WTC11 (cell line): ENCODE measurements at regions not wholly inside any gene's neighbourhood (a gene's known extent, or its start where the extent isn't known, plus 50 kb on each side); places are given as distances from the start of the nearest gene placed in this dataset.

Experiments
- ATAC-seq: fragments of 200-7000 bp; cut with Tn5 transposase; 2 replicates; pipeline ENCODE4 v1.10.0; 2021; ENCODE audit warnings: mild to moderate bottlenecking, moderate library complexity
- CTCF ChIA-PET: fragments of 300-600 bp; sonication (Branson Sonifier 250); formaldehyde crosslinking; loops from one replicate; lab custom pipeline; 2021; ENCODE audit warnings: antibody characterized with exemption; lab: Charles Lee
- POLR2A ChIA-PET: fragments of 350-600 bp; sonication (Branson Sonifier 250); formaldehyde crosslinking; loops from one replicate; lab custom pipeline; 2021; ENCODE audit warnings: antibody characterized with exemption; lab: Charles Lee
- DNase-seq: peaks from one replicate; pipeline ENCODE4 v3.0.0; 2021; ENCODE audit warnings: low spot score
- H3K27ac Mint-ChIP-seq: 2 replicates; pipeline ENCODE4 v1.8.0; 2021; ENCODE audit warnings: mixed read lengths
- H3K27me3 Mint-ChIP-seq: 2 replicates; pipeline ENCODE4 v1.8.0; 2021; ENCODE audit warnings: low read depth, mild to moderate bottlenecking, moderate library complexity, mixed read lengths
- H3K36me3 Mint-ChIP-seq: 2 replicates; pipeline ENCODE4 v1.8.0; 2021; ENCODE audit warnings: mixed read lengths
- H3K4me1 Mint-ChIP-seq: 2 replicates; pipeline ENCODE4 v1.8.0; 2022; ENCODE audit warnings: mixed read lengths
- H3K4me3 Mint-ChIP-seq: 2 replicates; pipeline ENCODE4 v1.8.0; 2021; ENCODE audit warnings: mild to moderate bottlenecking, moderate library complexity, mixed read lengths
- H3K9me3 Mint-ChIP-seq: 2 replicates; pipeline ENCODE4 v1.8.0; 2021; ENCODE audit warnings: mixed read lengths
- ETV6 ChIP-seq: sonication (generic); formaldehyde crosslinking; IDR thresholded peaks from 2 replicates; pipeline ENCODE4 v1.8.1; 2022; ENCODE audit warnings: mild to moderate bottlenecking, missing genetic modification reagents
- JAZF1 ChIP-seq: fragments of 250-450 bp; sonication (Bioruptor Pico); IDR thresholded peaks from 2 replicates; pipeline ENCODE4 v1.9.0; 2021; ENCODE audit warnings: moderate library complexity, mild to moderate bottlenecking, inconsistent platforms
- KAT7 ChIP-seq: sonication (generic); formaldehyde crosslinking; IDR thresholded peaks from 2 replicates; pipeline ENCODE4 v1.8.1; 2023; ENCODE audit warnings: missing genetic modification reagents, mild to moderate bottlenecking, borderline replicate concordance
- NR2C2 ChIP-seq: sonication (generic); formaldehyde crosslinking; IDR thresholded peaks from 2 replicates; pipeline ENCODE4 v1.8.0; 2022; ENCODE audit warnings: mild to moderate bottlenecking, missing genetic modification reagents
- OVOL2 ChIP-seq: fragments of 250-450 bp; sonication (Bioruptor Pico); IDR thresholded peaks from 2 replicates; pipeline ENCODE4 v1.9.0; 2021; ENCODE audit warnings: mild to moderate bottlenecking, borderline replicate concordance
- TP53 ChIP-seq: sonication (generic); formaldehyde crosslinking; IDR thresholded peaks from 2 replicates; pipeline ENCODE4 v1.8.1; 2023; ENCODE audit warnings: mild to moderate bottlenecking, missing genetic modification reagents
- ZNF138 ChIP-seq: sonication (generic); formaldehyde crosslinking; conservative IDR thresholded peaks from 2 replicates; pipeline ENCODE4 v1.8.1; 2022; ENCODE audit warnings: mild to moderate bottlenecking, moderate library complexity, missing genetic modification reagents
- ZNF416 ChIP-seq: fragments of 250-450 bp; sonication (Bioruptor Pico); IDR thresholded peaks from 2 replicates; pipeline ENCODE4 v1.9.0; 2021; ENCODE audit warnings: mild to moderate bottlenecking, inconsistent platforms
- TF ChIP-seq, protein P1 (sequence below): sonication (generic); formaldehyde crosslinking; IDR thresholded peaks from 2 replicates; pipeline ENCODE4 v1.8.0; 2023; ENCODE audit warnings: missing genetic modification reagents
- TF ChIP-seq, protein P2 (sequence below): sonication (generic); formaldehyde crosslinking; IDR thresholded peaks from 2 replicates; pipeline ENCODE4 v1.8.1; 2022; ENCODE audit warnings: missing genetic modification reagents, borderline replicate concordance
- TF ChIP-seq, protein P3 (sequence below): fragments of 250-450 bp; sonication (Bioruptor Pico); IDR thresholded peaks from 2 replicates; pipeline ENCODE4 v1.9.0; 2021; ENCODE audit warnings: mild to moderate bottlenecking, borderline replicate concordance
- TF ChIP-seq, protein P4 (sequence below): sonication (generic); formaldehyde crosslinking; IDR thresholded peaks from 2 replicates; pipeline ENCODE4 v1.8.1; 2023; ENCODE audit warnings: mild to moderate bottlenecking, missing genetic modification reagents, borderline replicate concordance
- TF ChIP-seq, protein P5 (sequence below): sonication (generic); formaldehyde crosslinking; IDR thresholded peaks from 2 replicates; pipeline ENCODE4 v1.8.1; 2022; ENCODE audit warnings: low read depth, mild to moderate bottlenecking, moderate library complexity, missing genetic modification reagents, borderline replicate concordance
- TF ChIP-seq, protein P6 (sequence below): fragments of 250-450 bp; sonication (Bioruptor Pico); IDR thresholded peaks from 2 replicates; pipeline ENCODE4 v2.1.2; 2022; ENCODE audit warnings: mild to moderate bottlenecking, moderate library complexity
- TF ChIP-seq, protein P7 (sequence below): sonication (generic); formaldehyde crosslinking; IDR thresholded peaks from 2 replicates; pipeline ENCODE4 v1.8.1; 2023; ENCODE audit warnings: mild to moderate bottlenecking, missing genetic modification reagents, moderate library complexity

DNA sequence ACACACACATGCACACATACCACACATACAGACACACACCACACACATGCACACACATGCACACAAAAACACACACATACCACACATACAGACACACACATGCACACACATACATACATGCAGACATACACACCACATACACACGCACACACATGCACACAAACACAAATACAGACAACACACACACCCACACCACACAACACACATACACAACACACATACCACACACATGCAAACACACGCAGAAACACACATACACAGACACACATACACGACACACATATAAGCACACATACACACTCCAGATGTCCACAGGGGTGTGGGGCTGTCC, 60.1 kb upstream of the PPP2R2D start (continued):
- TF ChIP-seq, protein P1, sequence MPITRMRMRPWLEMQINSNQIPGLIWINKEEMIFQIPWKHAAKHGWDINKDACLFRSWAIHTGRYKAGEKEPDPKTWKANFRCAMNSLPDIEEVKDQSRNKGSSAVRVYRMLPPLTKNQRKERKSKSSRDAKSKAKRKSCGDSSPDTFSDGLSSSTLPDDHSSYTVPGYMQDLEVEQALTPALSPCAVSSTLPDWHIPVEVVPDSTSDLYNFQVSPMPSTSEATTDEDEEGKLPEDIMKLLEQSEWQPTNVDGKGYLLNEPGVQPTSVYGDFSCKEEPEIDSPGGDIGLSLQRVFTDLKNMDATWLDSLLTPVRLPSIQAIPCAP = no peak
- TF ChIP-seq, protein P2, sequence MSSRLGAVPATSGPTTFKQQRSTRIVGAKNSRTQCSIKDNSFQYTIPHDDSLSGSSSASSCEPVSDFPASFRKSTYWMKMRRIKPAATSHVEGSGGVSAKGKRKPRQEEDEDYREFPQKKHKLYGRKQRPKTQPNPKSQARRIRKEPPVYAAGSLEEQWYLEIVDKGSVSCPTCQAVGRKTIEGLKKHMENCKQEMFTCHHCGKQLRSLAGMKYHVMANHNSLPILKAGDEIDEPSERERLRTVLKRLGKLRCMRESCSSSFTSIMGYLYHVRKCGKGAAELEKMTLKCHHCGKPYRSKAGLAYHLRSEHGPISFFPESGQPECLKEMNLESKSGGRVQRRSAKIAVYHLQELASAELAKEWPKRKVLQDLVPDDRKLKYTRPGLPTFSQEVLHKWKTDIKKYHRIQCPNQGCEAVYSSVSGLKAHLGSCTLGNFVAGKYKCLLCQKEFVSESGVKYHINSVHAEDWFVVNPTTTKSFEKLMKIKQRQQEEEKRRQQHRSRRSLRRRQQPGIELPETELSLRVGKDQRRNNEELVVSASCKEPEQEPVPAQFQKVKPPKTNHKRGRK (CRISPR knock-in tag) = no peak
- TF ChIP-seq, protein P3, sequence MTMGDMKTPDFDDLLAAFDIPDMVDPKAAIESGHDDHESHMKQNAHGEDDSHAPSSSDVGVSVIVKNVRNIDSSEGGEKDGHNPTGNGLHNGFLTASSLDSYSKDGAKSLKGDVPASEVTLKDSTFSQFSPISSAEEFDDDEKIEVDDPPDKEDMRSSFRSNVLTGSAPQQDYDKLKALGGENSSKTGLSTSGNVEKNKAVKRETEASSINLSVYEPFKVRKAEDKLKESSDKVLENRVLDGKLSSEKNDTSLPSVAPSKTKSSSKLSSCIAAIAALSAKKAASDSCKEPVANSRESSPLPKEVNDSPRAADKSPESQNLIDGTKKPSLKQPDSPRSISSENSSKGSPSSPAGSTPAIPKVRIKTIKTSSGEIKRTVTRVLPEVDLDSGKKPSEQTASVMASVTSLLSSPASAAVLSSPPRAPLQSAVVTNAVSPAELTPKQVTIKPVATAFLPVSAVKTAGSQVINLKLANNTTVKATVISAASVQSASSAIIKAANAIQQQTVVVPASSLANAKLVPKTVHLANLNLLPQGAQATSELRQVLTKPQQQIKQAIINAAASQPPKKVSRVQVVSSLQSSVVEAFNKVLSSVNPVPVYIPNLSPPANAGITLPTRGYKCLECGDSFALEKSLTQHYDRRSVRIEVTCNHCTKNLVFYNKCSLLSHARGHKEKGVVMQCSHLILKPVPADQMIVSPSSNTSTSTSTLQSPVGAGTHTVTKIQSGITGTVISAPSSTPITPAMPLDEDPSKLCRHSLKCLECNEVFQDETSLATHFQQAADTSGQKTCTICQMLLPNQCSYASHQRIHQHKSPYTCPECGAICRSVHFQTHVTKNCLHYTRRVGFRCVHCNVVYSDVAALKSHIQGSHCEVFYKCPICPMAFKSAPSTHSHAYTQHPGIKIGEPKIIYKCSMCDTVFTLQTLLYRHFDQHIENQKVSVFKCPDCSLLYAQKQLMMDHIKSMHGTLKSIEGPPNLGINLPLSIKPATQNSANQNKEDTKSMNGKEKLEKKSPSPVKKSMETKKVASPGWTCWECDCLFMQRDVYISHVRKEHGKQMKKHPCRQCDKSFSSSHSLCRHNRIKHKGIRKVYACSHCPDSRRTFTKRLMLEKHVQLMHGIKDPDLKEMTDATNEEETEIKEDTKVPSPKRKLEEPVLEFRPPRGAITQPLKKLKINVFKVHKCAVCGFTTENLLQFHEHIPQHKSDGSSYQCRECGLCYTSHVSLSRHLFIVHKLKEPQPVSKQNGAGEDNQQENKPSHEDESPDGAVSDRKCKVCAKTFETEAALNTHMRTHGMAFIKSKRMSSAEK (CRISPR knock-in tag) = no peak

DNA sequence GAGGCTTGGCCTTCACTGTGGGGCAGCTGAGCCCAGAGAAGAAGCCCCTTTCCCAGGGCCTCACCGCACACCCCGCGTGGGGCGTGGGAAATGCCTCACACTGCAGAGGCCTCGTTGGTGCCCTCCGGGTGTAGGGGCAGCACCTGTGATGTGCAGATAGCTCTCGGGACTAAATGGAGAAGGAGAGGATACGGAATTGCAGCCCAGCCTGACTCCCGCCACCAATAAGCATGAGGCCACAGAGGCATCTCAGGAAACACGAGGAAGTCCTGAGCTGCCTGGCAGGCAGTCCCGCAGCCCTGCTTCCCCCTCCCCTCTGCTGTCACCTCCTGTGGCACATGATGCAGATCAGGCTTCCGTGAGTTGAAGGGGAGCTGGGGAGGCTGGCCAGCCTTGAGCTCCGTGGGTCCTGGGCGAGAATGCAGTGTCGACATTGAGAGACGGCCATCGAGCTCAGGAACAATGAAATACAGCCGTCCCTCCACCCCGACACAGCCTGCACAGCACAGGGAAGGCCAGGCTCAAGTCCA, 59.6 kb upstream of the PPP2R2D start:
- Mint-ChIP-seq H3K27me3 (no peaks in the 10 kb centered on the region), H3K27ac (no peak overlapping the region), H3K9me3 (peaks cover 16% of the 10 kb centered on the region), H3K36me3 (peaks cover 8% of the 10 kb centered on the region; the same call in 1 of the 2 replicates), H3K4me1 (peaks cover 4% of the 10 kb centered on the region), H3K4me3 (no peak overlapping the region)
- ChIA-PET POLR2A (interaction anchor here (0.6 kb wide), 1 partner anchor 25 kb away, joined by 3 read pairs; no protein-coding TSS in a partner anchor), CTCF (interaction anchor here (0.6 to 1.6 kb wide), 8 partner anchors 9 to 138 kb away, joined by 3 to 8 read pairs (median 4); no protein-coding TSS in a partner anchor)
- DNase-seq = peak; percentile 11
- TF ChIP-seq ZNF416 (CRISPR knock-in tag) = no peak
- no peak for TF ChIP-seq ZNF138 (CRISPR knock-in tag)
- TF ChIP-seq TP53 (CRISPR knock-in tag) = no peak
- no peak for TF ChIP-seq JAZF1
- no peak for TF ChIP-seq OVOL2 (CRISPR knock-in tag)
- TF ChIP-seq, protein P1 = no peak
- TF ChIP-seq, protein P4, sequence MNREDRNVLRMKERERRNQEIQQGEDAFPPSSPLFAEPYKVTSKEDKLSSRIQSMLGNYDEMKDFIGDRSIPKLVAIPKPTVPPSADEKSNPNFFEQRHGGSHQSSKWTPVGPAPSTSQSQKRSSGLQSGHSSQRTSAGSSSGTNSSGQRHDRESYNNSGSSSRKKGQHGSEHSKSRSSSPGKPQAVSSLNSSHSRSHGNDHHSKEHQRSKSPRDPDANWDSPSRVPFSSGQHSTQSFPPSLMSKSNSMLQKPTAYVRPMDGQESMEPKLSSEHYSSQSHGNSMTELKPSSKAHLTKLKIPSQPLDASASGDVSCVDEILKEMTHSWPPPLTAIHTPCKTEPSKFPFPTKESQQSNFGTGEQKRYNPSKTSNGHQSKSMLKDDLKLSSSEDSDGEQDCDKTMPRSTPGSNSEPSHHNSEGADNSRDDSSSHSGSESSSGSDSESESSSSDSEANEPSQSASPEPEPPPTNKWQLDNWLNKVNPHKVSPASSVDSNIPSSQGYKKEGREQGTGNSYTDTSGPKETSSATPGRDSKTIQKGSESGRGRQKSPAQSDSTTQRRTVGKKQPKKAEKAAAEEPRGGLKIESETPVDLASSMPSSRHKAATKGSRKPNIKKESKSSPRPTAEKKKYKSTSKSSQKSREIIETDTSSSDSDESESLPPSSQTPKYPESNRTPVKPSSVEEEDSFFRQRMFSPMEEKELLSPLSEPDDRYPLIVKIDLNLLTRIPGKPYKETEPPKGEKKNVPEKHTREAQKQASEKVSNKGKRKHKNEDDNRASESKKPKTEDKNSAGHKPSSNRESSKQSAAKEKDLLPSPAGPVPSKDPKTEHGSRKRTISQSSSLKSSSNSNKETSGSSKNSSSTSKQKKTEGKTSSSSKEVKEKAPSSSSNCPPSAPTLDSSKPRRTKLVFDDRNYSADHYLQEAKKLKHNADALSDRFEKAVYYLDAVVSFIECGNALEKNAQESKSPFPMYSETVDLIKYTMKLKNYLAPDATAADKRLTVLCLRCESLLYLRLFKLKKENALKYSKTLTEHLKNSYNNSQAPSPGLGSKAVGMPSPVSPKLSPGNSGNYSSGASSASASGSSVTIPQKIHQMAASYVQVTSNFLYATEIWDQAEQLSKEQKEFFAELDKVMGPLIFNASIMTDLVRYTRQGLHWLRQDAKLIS (CRISPR knock-in tag) = no peak
- no peak for TF ChIP-seq KAT7
- no peak; the same call in 1 of the 2 replicates for ATAC-seq

DNA sequence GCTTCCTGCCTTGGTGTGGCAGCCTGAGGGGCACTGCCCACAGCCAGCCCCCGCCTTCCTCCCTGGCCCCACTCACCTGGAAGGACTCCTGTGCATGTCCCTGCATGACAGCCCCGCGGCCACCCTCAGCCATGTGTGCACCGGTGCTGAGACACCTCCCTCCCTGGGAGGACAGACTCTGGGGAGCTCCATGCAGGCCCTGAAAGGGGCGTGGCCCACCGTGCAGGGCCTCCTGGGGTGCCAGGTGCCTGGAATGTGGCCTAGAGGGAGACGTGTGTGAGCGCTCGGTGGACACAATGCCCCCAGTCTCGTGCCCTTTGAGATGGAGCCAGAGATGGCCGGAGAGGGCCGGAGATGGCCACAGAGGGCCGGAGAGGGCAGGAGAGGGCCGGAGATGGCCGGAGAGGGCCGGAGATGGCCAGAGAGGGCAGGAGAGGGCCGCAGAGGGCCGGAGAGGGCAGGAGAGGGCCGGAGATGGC, 59.1 kb upstream of the PPP2R2D start:
- POLR2A ChIA-PET = interaction anchor here (0.6 kb wide), 1 partner anchor 24 kb away, joined by 3 read pairs; no protein-coding TSS in a partner anchor
- CTCF ChIA-PET = interaction anchor here (0.6 to 1.6 kb wide), 8 partner anchors 10 to 139 kb away, joined by 3 to 8 read pairs (median 4); no protein-coding TSS in a partner anchor
- DNase-seq (peak; percentile 27), ATAC-seq (0 out of 2 replicates have a peak, but pooled peaks have one; percentile 26)
- Mint-ChIP-seq H3K4me1 (no peaks in the 10 kb centered on the region), H3K9me3 (peaks cover 13% of the 10 kb centered on the region), H3K4me3 (no peak overlapping the region), H3K27me3 (no peaks in the 10 kb centered on the region), H3K36me3 (0 out of 2 replicates have a peak, but pooled peaks cover 5% of the 10 kb centered on the region), H3K27ac (no peak overlapping the region)
- TF ChIP-seq, protein P5, sequence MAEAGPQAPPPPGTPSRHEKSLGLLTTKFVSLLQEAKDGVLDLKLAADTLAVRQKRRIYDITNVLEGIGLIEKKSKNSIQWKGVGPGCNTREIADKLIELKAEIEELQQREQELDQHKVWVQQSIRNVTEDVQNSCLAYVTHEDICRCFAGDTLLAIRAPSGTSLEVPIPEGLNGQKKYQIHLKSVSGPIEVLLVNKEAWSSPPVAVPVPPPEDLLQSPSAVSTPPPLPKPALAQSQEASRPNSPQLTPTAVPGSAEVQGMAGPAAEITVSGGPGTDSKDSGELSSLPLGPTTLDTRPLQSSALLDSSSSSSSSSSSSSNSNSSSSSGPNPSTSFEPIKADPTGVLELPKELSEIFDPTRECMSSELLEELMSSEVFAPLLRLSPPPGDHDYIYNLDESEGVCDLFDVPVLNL (CRISPR knock-in tag) = no peak
- TF ChIP-seq, protein P6, sequence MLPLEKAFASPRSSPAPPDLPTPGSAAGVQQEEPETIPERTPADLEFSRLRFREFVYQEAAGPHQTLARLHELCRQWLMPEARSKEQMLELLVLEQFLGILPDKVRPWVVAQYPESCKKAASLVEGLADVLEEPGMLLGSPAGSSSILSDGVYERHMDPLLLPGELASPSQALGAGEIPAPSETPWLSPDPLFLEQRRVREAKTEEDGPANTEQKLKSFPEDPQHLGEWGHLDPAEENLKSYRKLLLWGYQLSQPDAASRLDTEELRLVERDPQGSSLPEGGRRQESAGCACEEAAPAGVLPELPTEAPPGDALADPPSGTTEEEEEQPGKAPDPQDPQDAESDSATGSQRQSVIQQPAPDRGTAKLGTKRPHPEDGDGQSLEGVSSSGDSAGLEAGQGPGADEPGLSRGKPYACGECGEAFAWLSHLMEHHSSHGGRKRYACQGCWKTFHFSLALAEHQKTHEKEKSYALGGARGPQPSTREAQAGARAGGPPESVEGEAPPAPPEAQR (CRISPR knock-in tag) = no peak
- TF ChIP-seq NR2C2 = no peak
- no peak for TF ChIP-seq ETV6 (CRISPR knock-in tag)
- TF ChIP-seq, protein P7, sequence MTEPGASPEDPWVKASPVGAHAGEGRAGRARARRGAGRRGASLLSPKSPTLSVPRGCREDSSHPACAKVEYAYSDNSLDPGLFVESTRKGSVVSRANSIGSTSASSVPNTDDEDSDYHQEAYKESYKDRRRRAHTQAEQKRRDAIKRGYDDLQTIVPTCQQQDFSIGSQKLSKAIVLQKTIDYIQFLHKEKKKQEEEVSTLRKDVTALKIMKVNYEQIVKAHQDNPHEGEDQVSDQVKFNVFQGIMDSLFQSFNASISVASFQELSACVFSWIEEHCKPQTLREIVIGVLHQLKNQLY (CRISPR knock-in tag) = no peak
